HEK293T (cell line): ENCODE measurements at regions not wholly inside any gene's neighbourhood (a gene's known extent, or its start where the extent isn't known, plus 50 kb on each side); places are given as distances from the start of the nearest gene placed in this dataset.

Experiments used
- CTCF ChIA-PET: fragments of 350-600 bp; formaldehyde crosslinking; extraction: SDS; loops from one replicate; lab custom pipeline; 2021; ENCODE audit warnings: antibody characterized with exemption, inconsistent platforms; lab: Yijun Ruan, JAX
- POLR2A ChIA-PET: fragments of 350-600 bp; formaldehyde crosslinking; extraction: SDS; loops from one replicate; lab custom pipeline; 2020; ENCODE audit warnings: antibody characterized with exemption, inconsistent platforms; lab: Yijun Ruan, JAX
- DNase-seq: peaks from one replicate; pipeline ENCODE4 v3.0.0; 2012; ENCODE audit warnings: mixed read lengths; ENCODE audit errors: extremely low spot score
- ARNT ChIP-seq: fragments of 450-650 bp; IDR thresholded peaks from 2 replicates; pipeline ENCODE4 v1.6.1; 2017; ENCODE audit warnings: mild to moderate bottlenecking
- BHLHE40 ChIP-seq: fragments of 450-650 bp; IDR thresholded peaks from 2 replicates; pipeline ENCODE4 v1.6.1; 2016; ENCODE audit warnings: mild to moderate bottlenecking, moderate library complexity, borderline replicate concordance
- CTBP1 ChIP-seq: fragments of 450-650 bp; IDR thresholded peaks from 2 replicates; pipeline ENCODE4 v1.6.1; 2016; ENCODE audit warnings: borderline replicate concordance
- ELF4 ChIP-seq: fragments of 450-650 bp; IDR thresholded peaks from 2 replicates; pipeline ENCODE4 v1.6.1; 2017; ENCODE audit warnings: antibody characterized with exemption
- FOXA1 ChIP-seq: fragments of 450-650 bp; IDR thresholded peaks from 2 replicates; pipeline ENCODE4 v1.6.1; 2016; ENCODE audit warnings: mild to moderate bottlenecking
- FOXK2 ChIP-seq: fragments of 450-650 bp; IDR thresholded peaks from 2 replicates; pipeline ENCODE4 v1.6.1; 2016; ENCODE audit warnings: mild to moderate bottlenecking
- FOXM1 ChIP-seq: fragments of 450-650 bp; IDR thresholded peaks from 2 replicates; pipeline ENCODE4 v1.6.1; 2017; ENCODE audit warnings: mild to moderate bottlenecking, borderline replicate concordance
- HDGF ChIP-seq: fragments of 450-650 bp; IDR thresholded peaks from 2 replicates; pipeline ENCODE4 v1.6.1; 2017; ENCODE audit warnings: antibody characterized with exemption, borderline replicate concordance
- L3MBTL2 ChIP-seq: fragments of 450-650 bp; conservative IDR thresholded peaks from 2 replicates; pipeline ENCODE4 v1.6.1; 2016; ENCODE audit warnings: mild to moderate bottlenecking
- LEF1 ChIP-seq: fragments of 450-650 bp; IDR thresholded peaks from 2 replicates; pipeline ENCODE4 v1.6.1; 2017; ENCODE audit warnings: mild to moderate bottlenecking, borderline replicate concordance
- NFRKB ChIP-seq: fragments of 450-650 bp; IDR thresholded peaks from 2 replicates; pipeline ENCODE4 v1.6.1; 2016; ENCODE audit warnings: mild to moderate bottlenecking, moderate library complexity
- PKNOX1 ChIP-seq: fragments of 450-650 bp; IDR thresholded peaks from 2 replicates; pipeline ENCODE4 v1.6.1; 2016
- SP1 ChIP-seq: fragments of 450-650 bp; IDR thresholded peaks from 2 replicates; pipeline ENCODE4 v1.6.1; 2017
- SUZ12 ChIP-seq: fragments of 450-650 bp; IDR thresholded peaks from 2 replicates; pipeline ENCODE4 v1.6.1; 2016; ENCODE audit warnings: mild to moderate bottlenecking
- TARDBP ChIP-seq: fragments of 450-650 bp; IDR thresholded peaks from 2 replicates; pipeline ENCODE4 v1.6.1; 2016
- ZNF384 ChIP-seq: fragments of 450-650 bp; IDR thresholded peaks from 2 replicates; pipeline ENCODE4 v1.6.1; 2016

DNA sequence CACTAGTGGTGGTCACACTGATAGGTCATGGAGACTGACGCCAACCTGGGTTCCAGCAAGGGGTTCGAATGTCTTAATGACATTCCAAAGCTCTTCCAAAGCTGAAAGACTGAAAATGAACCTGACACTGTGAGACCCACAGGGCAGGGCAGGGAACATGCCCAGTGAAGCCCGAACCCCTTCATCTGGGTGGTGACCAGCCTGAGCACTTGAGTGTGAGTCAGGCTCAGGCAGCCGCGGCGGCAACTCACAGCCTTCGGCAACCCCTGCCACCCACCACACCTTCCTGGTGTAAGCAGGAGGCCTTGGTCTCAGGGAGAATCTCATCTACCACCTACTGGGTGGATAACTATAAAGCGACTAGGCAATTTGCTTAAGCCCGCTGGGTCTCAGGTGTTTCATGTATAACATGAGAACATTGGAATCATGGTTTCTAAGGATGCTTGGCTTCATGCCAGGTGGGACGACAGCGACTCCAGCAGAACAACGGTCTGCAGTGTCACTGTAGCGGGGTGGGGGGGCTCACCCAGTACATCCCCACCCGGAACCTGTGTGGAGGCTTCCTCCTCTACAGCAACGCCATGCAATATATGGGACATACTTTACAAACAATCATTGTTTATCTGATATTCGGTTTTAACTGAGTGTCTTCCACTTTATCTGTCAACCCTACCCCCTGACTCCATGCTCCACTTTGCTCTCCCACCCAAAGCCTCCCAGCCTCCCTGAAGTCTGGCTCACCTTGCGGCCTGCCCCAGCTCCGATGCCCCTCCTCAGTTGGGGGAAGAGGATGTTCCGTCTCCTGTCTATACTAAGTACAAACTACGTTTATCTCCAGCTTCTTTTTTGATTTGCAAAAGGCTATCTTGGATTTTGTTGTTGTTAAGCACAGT is 125.0 kb upstream of the MEF2A start:
- ChIA-PET POLR2A (interaction anchor here (0.7 kb wide), 1 partner anchor 168 kb away, joined by 3 read pairs; no protein-coding TSS in a partner anchor), CTCF (no interaction called here)
- DNase-seq = no peak
- TF ChIP-seq NFRKB (no peak), HDGF (no peak), FOXK2 (no peak), SUZ12 (no peak), FOXM1 (no peak), SP1 (no peak), PKNOX1 (no peak), TARDBP (no peak), BHLHE40 (no peak), LEF1 (no peak), ZNF384 (no peak), ARNT (no peak), L3MBTL2 (no peak)

DNA sequence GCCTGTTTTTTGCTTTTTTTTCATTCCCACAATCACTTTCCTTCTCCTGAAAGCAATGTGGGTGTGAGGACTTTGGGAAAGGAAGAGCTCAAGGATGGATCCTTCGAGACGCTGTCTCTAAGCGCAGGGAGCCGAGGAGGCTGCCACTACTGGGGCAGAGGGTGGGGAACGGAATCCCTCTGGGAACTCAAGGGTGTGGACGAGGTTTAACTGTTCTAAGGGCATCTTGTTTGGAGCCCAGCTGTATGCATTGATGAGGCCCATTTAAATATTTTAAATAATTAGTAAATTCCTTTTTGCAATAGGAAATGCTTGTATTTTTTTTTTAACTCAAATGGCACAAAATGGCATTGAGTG is 124.4 kb upstream of the MEF2A start:
- TF ChIP-seq PKNOX1 (no peak), FOXM1 (no peak), SUZ12 (no peak), ELF4 (no peak), LEF1 (no peak), FOXK2 (no peak), BHLHE40 (no peak), TARDBP (no peak), NFRKB (no peak), SP1 (no peak), L3MBTL2 (no peak), CTBP1 (no peak), FOXA1 (no peak)
- CTCF ChIA-PET = no interaction called here

GRCh38 chr15:99441871-99442251 is 123.9 kb upstream of the MEF2A start:
- TF ChIP-seq L3MBTL2 = no peak
- TF ChIP-seq PKNOX1 = no peak
- TF ChIP-seq FOXM1 = no peak
- TF ChIP-seq FOXK2 = no peak
- no peak for TF ChIP-seq TARDBP
- no peak for TF ChIP-seq ARNT
- no peak for TF ChIP-seq NFRKB
- TF ChIP-seq ZNF384 = no peak
- TF ChIP-seq BHLHE40 = no peak
- TF ChIP-seq FOXA1 = no peak
- no peak for TF ChIP-seq LEF1
- TF ChIP-seq SUZ12 = no peak
- TF ChIP-seq HDGF = no peak
- TF ChIP-seq SP1 = no peak
- DNase-seq = no peak
- ChIA-PET POLR2A (interaction anchor here (0.7 kb wide), 1 partner anchor 169 kb away, joined by 3 read pairs; no protein-coding TSS in a partner anchor), CTCF (no interaction called here)

More for the DNA sequence above, 124.4 kb upstream of the MEF2A start:
- POLR2A ChIA-PET = interaction anchor here (0.7 kb wide), 1 partner anchor 169 kb away, joined by 3 read pairs; no protein-coding TSS in a partner anchor
- no peak for DNase-seq

- DNase-seq = no peak
- ChIA-PET POLR2A (no interaction called here), CTCF (no interaction called here)
- TF ChIP-seq TARDBP (no peak), SUZ12 (no peak), SP1 (no peak), FOXK2 (no peak), ARNT (no peak), LEF1 (no peak), FOXM1 (no peak), CTBP1 (no peak), L3MBTL2 (no peak), HDGF (no peak), ZNF384 (no peak), FOXA1 (no peak), BHLHE40 (no peak), PKNOX1 (no peak), NFRKB (no peak), ELF4 (no peak)
These were observed 123.4 kb upstream of the MEF2A start for GRCh38 chr15:99442252-99442897.
